Osteoblast (primary cell): ENCODE measurements at regions not wholly inside any gene's neighbourhood (a gene's known extent, or its start where the extent isn't known, plus 50 kb on each side); places are given as distances from the start of the nearest gene placed in this dataset.

ENCODE experiments used
- DNase-seq: peaks from one replicate; pipeline ENCODE4 v3.0.0; 2011; ENCODE audit warnings: low spot score, mixed read lengths; ENCODE audit not compliant: insufficient read length; ENCODE audit errors: missing footprints
- H2AFZ ChIP-seq: 2 replicates; pipeline ENCODE4 v1.6.0; 2011; ENCODE audit warnings: mild to moderate bottlenecking, low read length
- H3K27ac ChIP-seq: 2 replicates; pipeline ENCODE4 v1.5.1; 2011; ENCODE audit warnings: mild to moderate bottlenecking, low read depth, low read length, moderate library complexity
- H3K27me3 ChIP-seq: 2 replicates; pipeline ENCODE4 v1.6.0; 2012; ENCODE audit warnings: mild to moderate bottlenecking, control low read depth, inconsistent platforms, low read length, moderate library complexity; ENCODE audit not compliant: insufficient read depth
- H3K36me3 ChIP-seq: 2 replicates; pipeline ENCODE4 v1.5.1; 2011; ENCODE audit warnings: mild to moderate bottlenecking, low read length, control low read depth, moderate library complexity; ENCODE audit not compliant: insufficient read depth
- H3K4me1 ChIP-seq: 2 replicates; pipeline ENCODE4 v1.5.1; 2011; ENCODE audit warnings: mild to moderate bottlenecking, low read length, control low read depth, moderate library complexity; ENCODE audit not compliant: insufficient read depth
- H3K4me2 ChIP-seq: 2 replicates; pipeline ENCODE4 v1.6.0; 2011; ENCODE audit warnings: mild to moderate bottlenecking, low read length; ENCODE audit not compliant: insufficient read depth
- H3K4me3 ChIP-seq: fragments of 200-600 bp; sonication (generic); 3 replicates; pipeline ENCODE4 v1.5.1; 2012; ENCODE audit warnings: mild to moderate bottlenecking, low read length, inconsistent platforms; ENCODE audit not compliant: insufficient read depth
- H3K79me2 ChIP-seq: 2 replicates; pipeline ENCODE4 v1.6.0; 2012; ENCODE audit warnings: mild to moderate bottlenecking, low read length, control low read depth, inconsistent platforms; ENCODE audit not compliant: insufficient read depth
- H3K9me3 ChIP-seq: 2 replicates; pipeline ENCODE4 v1.5.1; 2011; ENCODE audit warnings: low read depth, low read length, control low read depth
- H4K20me1 ChIP-seq: 2 replicates; pipeline ENCODE4 v1.6.0; 2012; ENCODE audit warnings: mild to moderate bottlenecking, low read length, control low read depth; ENCODE audit not compliant: insufficient read depth
- CTCF ChIP-seq: IDR thresholded peaks from 2 replicates; pipeline ENCODE4 v1.5.1; 2011; ENCODE audit warnings: mild to moderate bottlenecking, low read depth, low read length, moderate library complexity; ENCODE audit errors: extremely low read depth

DNA sequence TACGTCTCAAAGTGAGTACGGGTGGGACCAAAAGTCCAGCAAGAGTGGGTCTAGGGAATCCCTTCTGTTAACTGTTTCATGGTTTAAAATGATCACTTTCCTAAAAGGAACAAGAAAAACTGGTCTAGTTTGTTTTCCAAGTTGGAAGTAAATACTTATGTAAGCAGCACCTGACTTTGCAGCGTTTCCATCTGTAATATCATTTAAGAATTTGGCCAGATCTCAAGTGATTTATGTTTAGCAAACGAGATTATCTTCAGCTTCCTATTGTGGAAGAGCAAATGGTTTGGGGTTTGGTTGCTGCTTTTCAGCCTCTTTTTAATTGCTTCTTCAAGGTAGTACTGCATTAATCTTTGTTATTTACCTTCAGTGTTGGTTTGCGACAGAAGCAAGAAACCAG lies 50.4 kb downstream of the FHIP1A start:
- Histone ChIP-seq H3K4me1 (no peaks in the 10 kb centered on the region), H3K79me2 (no peaks in the 10 kb centered on the region), H3K27ac (no peak overlapping the region), H3K36me3 (no peaks in the 10 kb centered on the region), H3K4me3 (no peak overlapping the region), H3K27me3 (no peaks in the 10 kb centered on the region), H3K9me3 (no peaks in the 10 kb centered on the region), H4K20me1 (no peaks in the 10 kb centered on the region), H3K4me2 (no peak overlapping the region), H2AFZ (no peak overlapping the region)
- no peak for DNase-seq
- no peak for TF ChIP-seq CTCF

GRCh38 chr4:151460434-151460833 lies 51.5 kb downstream of the FHIP1A start:
- Histone ChIP-seq H4K20me1 (no peaks in the 10 kb centered on the region), H3K4me1 (no peaks in the 10 kb centered on the region), H3K27ac (no peak overlapping the region), H3K79me2 (no peaks in the 10 kb centered on the region), H2AFZ (no peak overlapping the region), H3K36me3 (no peaks in the 10 kb centered on the region), H3K9me3 (no peaks in the 10 kb centered on the region), H3K27me3 (no peaks in the 10 kb centered on the region), H3K4me3 (no peak overlapping the region), H3K4me2 (no peak overlapping the region)
- DNase-seq = no peak
- no peak for TF ChIP-seq CTCF

GRCh38 chr4:151462554-151462953 lies 53.6 kb downstream of the FHIP1A start:
- no peak overlapping the region for H3K4me2 ChIP-seq
- H3K36me3 ChIP-seq = no peaks in the 10 kb centered on the region
- no peaks in the 10 kb centered on the region for H3K27me3 ChIP-seq
- H2AFZ ChIP-seq = no peak overlapping the region
- no peak for TF ChIP-seq CTCF
- H3K9me3 ChIP-seq = no peaks in the 10 kb centered on the region
- H3K4me3 ChIP-seq = no peak overlapping the region
- no peaks in the 10 kb centered on the region for H4K20me1 ChIP-seq
- no peak overlapping the region for H3K27ac ChIP-seq
- DNase-seq = no peak
- H3K79me2 ChIP-seq = no peaks in the 10 kb centered on the region
- H3K4me1 ChIP-seq = no peaks in the 10 kb centered on the region

DNA sequence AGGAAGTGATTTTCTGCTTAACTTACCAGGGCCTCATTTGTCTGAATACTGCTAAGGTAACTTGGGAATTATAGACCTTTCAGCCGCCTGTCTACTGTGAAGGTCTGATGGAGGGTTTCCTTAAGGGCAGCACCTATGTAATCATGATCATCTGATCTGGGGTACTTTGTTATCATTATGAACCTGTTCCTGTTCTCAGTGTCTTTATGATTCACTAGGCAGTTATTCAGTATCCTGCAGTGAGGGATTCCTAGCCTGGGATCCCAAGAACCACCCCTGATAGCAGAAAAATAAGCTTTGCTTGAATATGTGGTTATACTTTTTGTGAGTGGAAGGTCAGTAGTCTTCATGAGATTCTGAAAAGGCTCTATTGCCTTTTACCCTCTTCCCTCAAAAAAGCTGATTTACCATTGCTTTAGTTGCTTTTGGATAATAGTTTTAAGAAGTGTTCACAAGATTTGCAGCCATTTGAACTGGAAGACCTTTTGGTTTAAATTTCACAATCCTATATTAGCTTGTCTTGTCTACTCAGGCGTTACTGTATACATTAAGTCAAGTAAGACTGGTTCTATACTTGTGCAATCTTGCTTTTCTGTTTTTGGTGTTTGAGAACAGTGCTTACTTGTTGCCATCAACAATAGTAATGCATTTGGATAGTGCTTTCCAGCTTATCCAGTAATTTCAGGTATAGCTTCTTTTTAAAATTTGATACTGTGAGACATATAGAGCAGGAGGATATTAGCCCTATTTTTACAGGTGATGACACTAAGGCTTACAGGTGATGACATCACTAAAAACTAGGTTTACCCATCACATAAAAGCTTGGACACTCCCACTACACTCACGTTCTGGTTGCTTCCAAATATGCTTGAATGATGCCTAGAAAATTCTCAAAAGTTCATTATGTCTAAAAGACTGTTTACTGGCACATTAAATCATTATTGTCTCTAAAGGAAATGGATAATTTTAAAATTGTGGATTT lies 60.0 kb downstream of the FHIP1A start:
- Histone ChIP-seq H3K36me3 (no peaks in the 10 kb centered on the region), H3K79me2 (no peaks in the 10 kb centered on the region), H3K9me3 (no peaks in the 10 kb centered on the region), H2AFZ (no peak overlapping the region), H3K27ac (no peak overlapping the region), H3K4me2 (no peak overlapping the region), H4K20me1 (no peaks in the 10 kb centered on the region), H3K27me3 (no peaks in the 10 kb centered on the region), H3K4me3 (no peak overlapping the region), H3K4me1 (no peaks in the 10 kb centered on the region)
- TF ChIP-seq CTCF = no peak
- DNase-seq = no peak
